ENCODE measurements at regions not wholly inside any gene's neighbourhood (a gene's known extent, or its start where the extent isn't known, plus 50 kb on each side); places are given as distances from the start of the nearest gene placed in this dataset.
A peak's percentile ranks its signal among the peaks of the same experiment; 100 is the strongest.

DNA sequence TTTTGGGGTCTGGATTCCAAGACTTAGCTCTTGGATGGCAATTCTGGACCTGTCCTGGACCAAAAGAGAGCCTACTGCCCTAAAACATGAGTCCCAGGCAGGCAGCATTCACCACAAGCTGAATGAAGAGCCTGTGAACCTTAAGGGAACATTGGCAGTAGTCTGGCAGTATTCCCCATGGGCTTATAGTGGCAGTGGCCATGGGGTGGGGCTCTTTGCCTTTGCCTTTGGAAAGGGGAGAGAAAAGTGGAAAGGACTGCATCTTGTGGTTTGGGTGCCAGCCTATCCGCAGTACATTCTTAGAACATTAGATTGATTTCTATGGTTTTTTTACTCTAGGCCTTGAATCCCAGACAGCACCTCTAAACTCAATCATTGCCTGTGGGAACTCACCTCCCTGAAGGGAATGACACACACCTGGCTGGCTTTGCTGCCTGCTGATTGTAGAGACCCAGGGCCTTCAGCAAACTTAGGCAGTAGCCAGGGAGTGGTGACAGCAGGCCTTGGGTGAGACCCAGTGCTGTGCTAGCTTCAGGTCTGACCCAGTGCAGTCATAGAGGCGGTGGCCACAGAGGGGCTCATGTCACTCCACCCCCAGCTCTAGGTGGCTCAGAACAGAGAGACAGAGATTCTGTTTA is 216.3 kb downstream of the CETN3 start:
- H2BK15ac ChIP-seq (ENCODE audit: low read length) = no peak overlapping the region
- H2AK5ac ChIP-seq (ENCODE audit: low read depth, low read length) = no peak overlapping the region
- H4K91ac ChIP-seq (replicated peaks; ENCODE audit: insufficient read length, low read length) = no peak overlapping the region
- no peak overlapping the region for H3K4me2 ChIP-seq (ENCODE audit: insufficient read depth in 1 of 2, low read depth in 2 of 2, low read length in 2 of 2)
- no peaks in the 10 kb centered on the region for H4K20me1 ChIP-seq (replicated peaks in 1 of 2; ENCODE audit: control insufficient read depth in 1 of 2, insufficient read depth in 2 of 2, low read length in 2 of 2)
- H3K18ac ChIP-seq (ENCODE audit: extremely low read depth, low read length) = no peak overlapping the region
- H3K23me2 ChIP-seq (ENCODE audit: low read depth, low read length) = no peaks in the 10 kb centered on the region
- H2BK120ac ChIP-seq (replicated peaks; ENCODE audit: low read depth, low read length) = no peak overlapping the region
- no peak overlapping the region for H3K4ac ChIP-seq (replicated peaks; ENCODE audit: insufficient read length, low read depth, low read length)
- WGBS, 2 experiments (ENCODE audit: extremely low coverage in 1 of 2, insufficient coverage in 1 of 2, insufficient read length in 1 of 2, insufficient replicate concordance in 2 of 2, low coverage in 1 of 2, low lambda C conversion rate in 2 of 2, missing lambda C conversion rate in 1 of 2) = 88% methylated on average over 1 of the region's 2 CpGs; no CpG with 5 or more reads in 1 of the 2 experiments
- no peaks in the 10 kb centered on the region for H3K27me3 ChIP-seq (replicated peaks in 1 of 4; ENCODE audit: control insufficient read depth in 3 of 4, extremely low read depth in 1 of 4, insufficient read depth in 3 of 4, low read length in 3 of 4)
- DNase-seq (ENCODE audit: low read depth in 1 of 2, low spot score in 2 of 2) = no peak
- H2BK20ac ChIP-seq (ENCODE audit: low read length) = no peak overlapping the region
- CTCF ChIA-PET (ENCODE audit: partially characterized antibody) = interaction anchor here (0.6 to 1.6 kb wide), 2 partner anchors 190 to 411 kb away, joined by 3 to 5 read pairs; no protein-coding TSS in a partner anchor
- no peak overlapping the region; the same call in 1 of the 2 replicates for H4K8ac ChIP-seq (ENCODE audit: extremely low read depth, insufficient read depth, low read length)
- no peaks in the 10 kb centered on the region for H3K36me3 ChIP-seq (ENCODE audit: control insufficient read depth in 2 of 4, insufficient read depth in 4 of 4, low read length in 3 of 4)
- H2AFZ ChIP-seq (ENCODE audit: low read length) = no peak overlapping the region
- no peaks in the 10 kb centered on the region; a peak in 1 of 7 replicates for H3K4me1 ChIP-seq (replicated peaks in 1 of 4; ENCODE audit: control insufficient read depth in 3 of 4, insufficient read depth in 4 of 4, low read length in 3 of 4)
- no peak overlapping the region for H3K14ac ChIP-seq (ENCODE audit: insufficient read length)
- no peak overlapping the region for H2BK5ac ChIP-seq (ENCODE audit: low read depth, low read length)
- H3K23ac ChIP-seq (ENCODE audit: insufficient read length) = no peak overlapping the region
- no peak overlapping the region for H4K5ac ChIP-seq (ENCODE audit: insufficient read length, low read depth, low read length)
- H3K79me1 ChIP-seq (ENCODE audit: low read depth, low read length) = no peaks in the 10 kb centered on the region
- no peak overlapping the region for H3K9ac ChIP-seq (replicated peaks in 1 of 4; ENCODE audit: extremely low read depth in 1 of 4, low read depth in 3 of 4, low read length in 3 of 4)
- H2BK12ac ChIP-seq (ENCODE audit: low read depth, low read length) = no peak overlapping the region; the same call in 1 of the 2 replicates
- H3K56ac ChIP-seq (replicated peaks; ENCODE audit: insufficient read length, low read depth, low read length) = no peak overlapping the region
- POLR2A ChIA-PET (ENCODE audit: partially characterized antibody) = interaction anchor here (0.6 to 1.1 kb wide), 2 partner anchors 15 to 211 kb away, joined by 3 to 4 read pairs; no protein-coding TSS in a partner anchor
- FAIRE-seq = no peak
- H3K79me2 ChIP-seq (ENCODE audit: control insufficient read depth in 1 of 2, insufficient read depth in 2 of 2, low read length in 2 of 2) = no peaks in the 10 kb centered on the region
- no peak overlapping the region for H3K27ac ChIP-seq (ENCODE audit: low read depth, low read length)
- H3K9me3 ChIP-seq (ENCODE audit: insufficient read depth in 2 of 2, low read depth in 1 of 2, low read length in 1 of 2) = no peaks in the 10 kb centered on the region
- H3K4me3 ChIP-seq (ENCODE audit: extremely low read depth in 1 of 4, insufficient read depth in 2 of 4, low read depth in 3 of 4, low read length in 4 of 4) = no peak overlapping the region
- TF ChIP-seq MAX (IDR thresholded peaks at IDR 0.05) (no peak), BCL11A (IDR thresholded peaks at IDR 0.05; ENCODE audit: low read depth in 2 of 2, low read length in 2 of 2) (no peak), SAP30 (IDR thresholded peaks at IDR 0.05; ENCODE audit: insufficient read depth, insufficient replicate concordance, low read length) (no peak), ZNF274 (IDR thresholded peaks at IDR 0.05; ENCODE audit: borderline replicate concordance, extremely low read depth, low read length) (no peak), CREB1 (IDR thresholded peaks at IDR 0.05) (no peak), CHD2 (IDR thresholded peaks at IDR 0.05; ENCODE audit: low read length) (no peak), JUN (IDR thresholded peaks at IDR 0.05; ENCODE audit: low read depth, low read length) (no peak)
- TF ChIP-seq, protein P1, sequence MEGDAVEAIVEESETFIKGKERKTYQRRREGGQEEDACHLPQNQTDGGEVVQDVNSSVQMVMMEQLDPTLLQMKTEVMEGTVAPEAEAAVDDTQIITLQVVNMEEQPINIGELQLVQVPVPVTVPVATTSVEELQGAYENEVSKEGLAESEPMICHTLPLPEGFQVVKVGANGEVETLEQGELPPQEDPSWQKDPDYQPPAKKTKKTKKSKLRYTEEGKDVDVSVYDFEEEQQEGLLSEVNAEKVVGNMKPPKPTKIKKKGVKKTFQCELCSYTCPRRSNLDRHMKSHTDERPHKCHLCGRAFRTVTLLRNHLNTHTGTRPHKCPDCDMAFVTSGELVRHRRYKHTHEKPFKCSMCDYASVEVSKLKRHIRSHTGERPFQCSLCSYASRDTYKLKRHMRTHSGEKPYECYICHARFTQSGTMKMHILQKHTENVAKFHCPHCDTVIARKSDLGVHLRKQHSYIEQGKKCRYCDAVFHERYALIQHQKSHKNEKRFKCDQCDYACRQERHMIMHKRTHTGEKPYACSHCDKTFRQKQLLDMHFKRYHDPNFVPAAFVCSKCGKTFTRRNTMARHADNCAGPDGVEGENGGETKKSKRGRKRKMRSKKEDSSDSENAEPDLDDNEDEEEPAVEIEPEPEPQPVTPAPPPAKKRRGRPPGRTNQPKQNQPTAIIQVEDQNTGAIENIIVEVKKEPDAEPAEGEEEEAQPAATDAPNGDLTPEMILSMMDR (IDR thresholded peaks at IDR 0.05; ENCODE audit: control extremely low read depth in 1 of 3, insufficient read depth in 1 of 3, low read depth in 1 of 3, low read length in 3 of 3) = peak in 1 of 3 experiments; percentile 31; a peak in 2 of 4 replicates
- TF ChIP-seq, protein P2, sequence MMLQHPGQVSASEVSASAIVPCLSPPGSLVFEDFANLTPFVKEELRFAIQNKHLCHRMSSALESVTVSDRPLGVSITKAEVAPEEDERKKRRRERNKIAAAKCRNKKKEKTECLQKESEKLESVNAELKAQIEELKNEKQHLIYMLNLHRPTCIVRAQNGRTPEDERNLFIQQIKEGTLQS (IDR thresholded peaks at IDR 0.05; ENCODE audit: insufficient read depth, low read depth, low read length) = no peak
